Large intestine (tissue), 3 donors: ENCODE measurements at regions not wholly inside any gene's neighbourhood (a gene's known extent, or its start where the extent isn't known, plus 50 kb on each side); places are given as distances from the start of the nearest gene placed in this dataset.

Experiments
- DNase-seq, 2 donors: peaks; one replicate each; pipeline versions ENCODE4 v3.0.0 to v3.0.0-alpha.2; 2013
- H3K27ac ChIP-seq: one replicate; pipeline ENCODE4 v1.5.1; 2013; ENCODE audit warnings: low read length
- H3K27me3 ChIP-seq: 2 replicates; pipeline ENCODE4 v1.6.1; 2013; ENCODE audit warnings: low read length; ENCODE audit not compliant: control insufficient read depth, insufficient read depth
- H3K36me3 ChIP-seq: 2 replicates; pipeline ENCODE4 v1.6.1; 2013; ENCODE audit warnings: low read length; ENCODE audit not compliant: control insufficient read depth, insufficient read depth
- H3K4me1 ChIP-seq: one replicate; pipeline ENCODE4 v1.6.1; 2013; ENCODE audit warnings: low read length; ENCODE audit not compliant: control insufficient read depth, insufficient read depth
- H3K4me3 ChIP-seq: one replicate; pipeline ENCODE4 v1.5.1; 2013; ENCODE audit warnings: low read length
- H3K9me3 ChIP-seq: one replicate; pipeline ENCODE4 v1.6.1; 2013; ENCODE audit warnings: mild to moderate bottlenecking, low read depth, low read length, moderate library complexity; ENCODE audit not compliant: control insufficient read depth
- WGBS: methylation state at CpG from one replicate; pipeline ENCODE4 v1.1.5; 2013; ENCODE audit warnings: low lambda C conversion rate; ENCODE audit not compliant: insufficient coverage; 5-methylcytosine and 5-hydroxymethylcytosine counted together

DNA sequence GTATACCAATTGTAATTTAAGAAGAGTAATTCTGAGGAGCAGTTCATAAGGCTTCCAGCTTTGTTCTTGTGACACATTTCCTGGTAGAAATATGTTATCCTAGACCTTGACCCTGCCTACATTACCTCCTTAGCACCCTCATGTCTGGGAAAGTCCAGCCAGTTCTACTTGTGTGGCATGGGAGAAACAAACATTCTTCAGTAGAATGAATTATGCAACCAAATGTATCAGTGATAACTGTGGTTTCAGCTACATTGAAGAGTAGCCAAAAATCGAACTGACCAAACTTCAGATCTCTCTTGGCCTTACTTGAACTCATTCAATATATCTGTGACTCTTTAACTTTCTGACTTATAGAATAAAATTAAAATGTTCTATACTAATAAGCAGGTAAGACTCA, 308.1 kb upstream of the LYPLAL1 start:
- Histone ChIP-seq H3K4me3 (no peak overlapping the region), H3K4me1 (no peaks in the 10 kb centered on the region), H3K9me3 (no peaks in the 10 kb centered on the region), H3K27me3 (no peaks in the 10 kb centered on the region), H3K36me3 (no peaks in the 10 kb centered on the region), H3K27ac (no peak overlapping the region)
- DNase-seq, result no peak
- no CpG with 5 or more reads among the region's 1 CpG for WGBS

GRCh38 chr1:218866507-218866906, 307.2 kb upstream of the LYPLAL1 start:
- Histone ChIP-seq H3K4me3 (no peak overlapping the region), H3K4me1 (no peaks in the 10 kb centered on the region), H3K9me3 (no peaks in the 10 kb centered on the region), H3K27ac (no peak overlapping the region), H3K36me3 (no peaks in the 10 kb centered on the region), H3K27me3 (no peaks in the 10 kb centered on the region)
- WGBS, result 78% methylated on average over 1 of the region's 1 CpG
- DNase-seq, result no peak

DNA sequence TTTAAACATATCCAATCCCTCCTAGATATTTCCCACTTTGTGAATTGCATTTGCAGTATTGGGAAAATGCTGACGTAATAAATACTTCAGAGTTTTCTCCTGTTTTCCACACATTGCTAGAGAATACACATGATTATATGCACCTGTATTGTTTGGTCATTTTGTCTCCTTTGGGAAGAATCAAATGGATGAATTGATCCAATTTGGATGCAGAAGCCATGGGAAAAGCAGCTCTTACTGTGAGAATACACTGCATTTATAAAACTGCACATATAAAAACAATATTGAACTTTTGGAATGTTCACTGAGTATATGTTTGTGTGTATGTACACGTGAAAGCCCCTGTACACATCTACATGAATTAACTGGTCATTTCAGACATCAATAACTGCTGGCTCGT, 306.6 kb upstream of the LYPLAL1 start:
- H3K27ac ChIP-seq, result no peak overlapping the region

GRCh38 chr1:218867941-218868626, 305.6 kb upstream of the LYPLAL1 start:
- H3K36me3 ChIP-seq, result no peaks in the 10 kb centered on the region
- WGBS, result 80% methylated on average over 1 of the region's 3 CpGs

More for the DNA sequence above, 306.6 kb upstream of the LYPLAL1 start:
- H3K27me3 ChIP-seq, result no peaks in the 10 kb centered on the region
- H3K36me3 ChIP-seq, result no peaks in the 10 kb centered on the region
- H3K9me3 ChIP-seq, result no peaks in the 10 kb centered on the region
- WGBS, result 100% methylated on average over 1 of the region's 3 CpGs
- H3K4me3 ChIP-seq, result no peak overlapping the region
- no peak for DNase-seq
- H3K4me1 ChIP-seq, result no peaks in the 10 kb centered on the region

GRCh38 chr1:218869276-218869675, 304.4 kb upstream of the LYPLAL1 start:
- H3K27me3 ChIP-seq, result no peaks in the 10 kb centered on the region
- H3K4me1 ChIP-seq, result no peaks in the 10 kb centered on the region
- no peak overlapping the region for H3K4me3 ChIP-seq
- no peak for DNase-seq
- no peaks in the 10 kb centered on the region for H3K9me3 ChIP-seq
- no peak overlapping the region for H3K27ac ChIP-seq
- no peaks in the 10 kb centered on the region for H3K36me3 ChIP-seq

More at GRCh38 chr1:218867941-218868626, 305.6 kb upstream of the LYPLAL1 start:
- H3K4me3 ChIP-seq, result no peak overlapping the region
- H3K27me3 ChIP-seq, result no peaks in the 10 kb centered on the region
- no peak overlapping the region for H3K27ac ChIP-seq
- no peaks in the 10 kb centered on the region for H3K9me3 ChIP-seq
- no peaks in the 10 kb centered on the region for H3K4me1 ChIP-seq
- DNase-seq, result no peak

DNA sequence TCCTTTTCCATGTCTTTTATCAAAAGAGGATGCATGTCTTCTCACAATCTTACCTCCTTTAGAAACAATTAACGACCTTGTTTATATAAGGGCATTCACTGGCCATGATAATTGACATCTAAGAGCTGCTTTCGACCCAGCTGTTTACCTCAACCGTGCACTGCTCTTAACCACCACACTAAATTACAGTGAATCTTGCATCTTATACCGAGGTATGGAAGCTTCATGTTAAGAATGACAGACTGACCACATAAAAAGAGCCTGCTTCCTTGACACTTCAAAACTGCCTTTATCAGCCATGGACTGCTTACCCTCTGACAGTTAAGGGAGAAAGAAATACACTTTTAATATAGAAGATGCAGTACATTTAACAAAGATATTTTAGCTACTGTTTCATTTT, 301.7 kb upstream of the LYPLAL1 start:
- H3K4me1 ChIP-seq, result no peaks in the 10 kb centered on the region
- DNase-seq, result no peak
- H3K27me3 ChIP-seq, result no peaks in the 10 kb centered on the region
- H3K36me3 ChIP-seq, result no peaks in the 10 kb centered on the region
- no peak overlapping the region for H3K27ac ChIP-seq
- no CpG with 5 or more reads among the region's 4 CpGs for WGBS
- H3K4me3 ChIP-seq, result no peak overlapping the region
- H3K9me3 ChIP-seq, result no peaks in the 10 kb centered on the region

DNA sequence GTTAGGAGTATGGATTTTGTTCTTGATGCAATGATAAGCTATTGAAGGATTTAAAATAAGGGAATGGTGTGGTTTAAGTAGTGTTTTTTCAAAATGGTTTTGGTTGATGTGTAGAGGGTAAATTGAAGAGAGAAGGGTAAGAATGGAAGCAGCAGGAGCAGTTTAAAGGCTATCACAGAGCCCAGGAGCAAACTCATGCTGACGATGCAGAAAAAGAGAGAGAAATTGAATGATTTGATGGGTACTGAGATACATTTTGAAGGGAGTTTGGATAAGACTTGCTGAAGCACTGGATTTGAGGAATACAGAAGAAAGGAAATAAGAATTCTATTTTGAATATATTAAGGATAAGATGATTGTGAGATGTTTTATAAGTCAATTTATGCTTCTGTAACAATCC, 300.8 kb upstream of the LYPLAL1 start:
- Histone ChIP-seq H3K36me3 (no peaks in the 10 kb centered on the region), H3K27ac (no peak overlapping the region), H3K27me3 (no peaks in the 10 kb centered on the region), H3K4me1 (no peaks in the 10 kb centered on the region), H3K9me3 (no peaks in the 10 kb centered on the region), H3K4me3 (no peak overlapping the region)
- 71% methylated on average over 1 of the region's 1 CpG for WGBS
- DNase-seq, result no peak

DNA sequence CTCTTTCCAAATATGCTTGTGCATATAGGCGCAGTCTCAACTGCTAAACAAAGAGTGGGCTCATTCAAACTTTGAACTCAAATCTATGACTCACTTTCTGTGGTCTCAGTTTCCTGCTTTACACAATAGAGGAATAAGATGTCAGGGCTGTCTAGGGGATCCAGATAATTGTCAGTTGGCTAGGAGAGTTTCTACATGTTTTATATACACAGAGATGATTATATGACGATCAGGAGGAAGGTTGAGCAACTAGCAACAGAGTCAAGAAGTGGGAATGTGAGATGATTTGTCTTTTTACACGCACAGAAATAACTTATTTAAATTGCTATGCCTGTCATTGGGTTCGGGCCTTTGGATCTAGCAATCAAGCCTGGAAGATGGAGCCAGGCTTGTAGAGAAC, 299.4 kb upstream of the LYPLAL1 start:
- no peaks in the 10 kb centered on the region for H3K4me1 ChIP-seq
- WGBS, result 29% methylated on average over 1 of the region's 4 CpGs
- no peak overlapping the region for H3K27ac ChIP-seq
- no peak overlapping the region for H3K4me3 ChIP-seq
- no peak for DNase-seq
- no peaks in the 10 kb centered on the region for H3K27me3 ChIP-seq
- no peaks in the 10 kb centered on the region for H3K9me3 ChIP-seq
- H3K36me3 ChIP-seq, result no peaks in the 10 kb centered on the region

DNA sequence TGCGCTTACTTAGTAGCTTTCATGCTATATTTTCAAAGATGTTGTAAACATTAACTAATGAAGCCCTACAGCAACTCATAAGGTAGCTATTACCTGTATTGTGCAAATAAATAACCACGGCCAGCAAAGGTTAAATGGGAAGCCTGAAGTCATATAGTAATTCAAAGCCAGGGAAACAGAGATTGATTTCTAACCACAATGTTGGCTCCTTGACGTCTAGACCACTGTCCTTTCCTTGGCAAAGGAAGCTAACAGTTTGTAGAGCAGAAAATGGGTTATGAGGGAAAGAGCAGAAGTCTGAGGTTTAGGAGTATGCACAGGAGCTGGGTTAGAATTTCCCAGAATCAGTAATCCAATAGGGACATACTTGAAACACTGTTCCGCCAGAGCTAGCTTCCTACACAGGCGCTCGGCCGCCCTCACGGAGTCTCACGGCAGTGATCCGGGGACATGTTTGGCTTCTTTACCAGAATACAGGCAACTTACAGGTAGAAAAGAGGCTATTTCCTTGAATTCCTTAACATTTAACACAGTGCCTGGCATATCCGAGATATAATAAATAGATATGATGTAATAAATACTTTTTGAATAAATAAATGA, 298.8 kb upstream of the LYPLAL1 start:
- no peaks in the 10 kb centered on the region for H3K9me3 ChIP-seq
- H3K36me3 ChIP-seq, result no peaks in the 10 kb centered on the region
- no peak overlapping the region for H3K27ac ChIP-seq
- DNase-seq, result no peak
- H3K27me3 ChIP-seq, result no peaks in the 10 kb centered on the region
- no peaks in the 10 kb centered on the region for H3K4me1 ChIP-seq
- no peak overlapping the region for H3K4me3 ChIP-seq
- WGBS, result 98% methylated on average over 9 of the region's 11 CpGs

DNA sequence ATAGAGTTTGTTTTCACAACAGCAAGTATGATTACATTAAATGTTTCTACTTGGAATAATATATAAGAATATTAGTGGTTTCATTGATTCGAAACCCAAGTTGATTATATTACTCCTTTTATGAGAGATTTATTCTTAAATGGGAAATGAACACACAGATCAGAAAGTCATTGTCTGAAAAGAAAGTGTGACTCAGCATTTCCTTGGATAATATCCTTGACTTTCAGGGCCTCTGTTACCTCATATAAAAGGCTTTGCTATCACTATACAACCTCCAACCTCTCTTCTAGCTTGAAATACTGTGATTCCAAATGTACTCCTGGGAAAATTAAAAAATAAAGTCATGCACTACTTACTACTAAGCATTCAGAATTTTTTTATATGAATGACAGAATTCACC, 295.3 kb upstream of the LYPLAL1 start:
- no peaks in the 10 kb centered on the region for H3K4me1 ChIP-seq
- no CpG with 5 or more reads among the region's 1 CpG for WGBS
- no peaks in the 10 kb centered on the region for H3K9me3 ChIP-seq
- H3K27me3 ChIP-seq, result no peaks in the 10 kb centered on the region
- H3K4me3 ChIP-seq, result no peak overlapping the region
- no peaks in the 10 kb centered on the region for H3K36me3 ChIP-seq
- H3K27ac ChIP-seq, result no peak overlapping the region
- no peak for DNase-seq

- no peaks in the 10 kb centered on the region for H3K36me3 ChIP-seq
- no peaks in the 10 kb centered on the region for H3K9me3 ChIP-seq
- DNase-seq, result no peak
- no CpG with 5 or more reads among the region's 5 CpGs for WGBS
- H3K27me3 ChIP-seq, result no peaks in the 10 kb centered on the region
- H3K4me3 ChIP-seq, result no peak overlapping the region
- no peaks in the 10 kb centered on the region for H3K4me1 ChIP-seq
- H3K27ac ChIP-seq, result no peak overlapping the region
These were observed 293.1 kb upstream of the LYPLAL1 start for GRCh38 chr1:218880484-218881060.
